Type B pancreatic cell (in vitro differentiated cells): ENCODE measurements at regions not wholly inside any gene's neighbourhood (a gene's known extent, or its start where the extent isn't known, plus 50 kb on each side); places are given as distances from the start of the nearest gene placed in this dataset.

Experiments
- DNase-seq: peaks from one replicate; pipeline ENCODE4 v3.0.0; 2021; ENCODE audit warnings: mixed read lengths; ENCODE audit not compliant: unreplicated experiment; ENCODE audit errors: extremely low spot score
- H3K27ac Mint-ChIP-seq: 2 replicates; pipeline ENCODE4 v1.8.0; 2021; ENCODE audit warnings: mild to moderate bottlenecking, mixed read lengths
- H3K27me3 Mint-ChIP-seq: 2 replicates; pipeline ENCODE4 v1.8.0; 2021; ENCODE audit warnings: mixed read lengths
- H3K36me3 Mint-ChIP-seq: 2 replicates; pipeline ENCODE4 v1.8.0; 2021; ENCODE audit warnings: mixed read lengths
- H3K4me1 Mint-ChIP-seq: one replicate; pipeline ENCODE4 v1.8.0; 2021; ENCODE audit warnings: mixed read lengths; ENCODE audit not compliant: unreplicated experiment
- H3K4me3 Mint-ChIP-seq: 2 replicates; pipeline ENCODE4 v1.8.0; 2021; ENCODE audit warnings: mild to moderate bottlenecking, mixed read lengths
- H3K9me3 Mint-ChIP-seq: 2 replicates; pipeline ENCODE4 v1.8.0; 2021; ENCODE audit warnings: mixed read lengths
- CTCF ChIP-seq: fragments of 200-600 bp; sonication (generic); conservative IDR thresholded peaks from 2 replicates; pipeline ENCODE4 v1.5.0; 2021; ENCODE audit warnings: antibody characterized with exemption, mild to moderate bottlenecking

GRCh38 chr12:127294651-127295210 is 972.2 kb upstream of the TMEM132C start:
- no peaks in the 10 kb centered on the region for H3K9me3 Mint-ChIP-seq

GRCh38 chr12:127295630-127296029 is 971.3 kb upstream of the TMEM132C start:
- Mint-ChIP-seq H3K4me3 (no peak overlapping the region), H3K36me3 (no peaks in the 10 kb centered on the region), H3K4me1 (peaks cover 6% of the 10 kb centered on the region), H3K9me3 (no peaks in the 10 kb centered on the region), H3K27ac (no peak overlapping the region), H3K27me3 (peaks cover 10% of the 10 kb centered on the region)
- no peak for DNase-seq
- no peak for TF ChIP-seq CTCF

More at GRCh38 chr12:127294651-127295210, 972.2 kb upstream of the TMEM132C start:
- H3K4me1 Mint-ChIP-seq = peaks cover 6% of the 10 kb centered on the region
- H3K27me3 Mint-ChIP-seq = peaks cover 10% of the 10 kb centered on the region
- DNase-seq = no peak
- TF ChIP-seq CTCF = no peak
- H3K36me3 Mint-ChIP-seq = no peaks in the 10 kb centered on the region
- no peak overlapping the region for H3K4me3 Mint-ChIP-seq
- no peak overlapping the region for H3K27ac Mint-ChIP-seq

DNA sequence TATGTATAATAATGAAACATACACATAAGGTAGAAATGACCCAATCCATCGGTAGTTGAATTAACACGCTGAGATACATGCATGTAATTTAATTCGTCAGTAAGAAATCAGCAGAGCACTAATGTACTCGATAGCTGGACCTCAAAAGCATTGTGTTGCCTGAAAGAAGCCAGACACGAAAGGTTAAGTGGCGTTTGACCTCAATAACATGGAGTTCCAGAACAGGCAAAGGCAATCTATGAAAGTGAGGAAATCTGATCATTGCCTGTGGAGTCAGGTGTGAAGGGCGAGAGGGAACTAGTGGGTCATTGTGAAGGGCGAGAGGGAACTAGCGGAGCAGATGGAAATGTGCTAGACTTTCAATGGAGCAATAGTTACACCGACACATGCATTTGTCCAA is 970.4 kb upstream of the TMEM132C start:
- DNase-seq = no peak
- H3K4me1 Mint-ChIP-seq = peaks cover 6% of the 10 kb centered on the region
- no peak for TF ChIP-seq CTCF
- no peak overlapping the region for H3K4me3 Mint-ChIP-seq
- no peaks in the 10 kb centered on the region for H3K9me3 Mint-ChIP-seq
- no peaks in the 10 kb centered on the region for H3K36me3 Mint-ChIP-seq
- peaks cover 10% of the 10 kb centered on the region for H3K27me3 Mint-ChIP-seq
- no peak overlapping the region for H3K27ac Mint-ChIP-seq

GRCh38 chr12:127297327-127297726 is 969.6 kb upstream of the TMEM132C start:
- H3K9me3 Mint-ChIP-seq = no peaks in the 10 kb centered on the region

DNA sequence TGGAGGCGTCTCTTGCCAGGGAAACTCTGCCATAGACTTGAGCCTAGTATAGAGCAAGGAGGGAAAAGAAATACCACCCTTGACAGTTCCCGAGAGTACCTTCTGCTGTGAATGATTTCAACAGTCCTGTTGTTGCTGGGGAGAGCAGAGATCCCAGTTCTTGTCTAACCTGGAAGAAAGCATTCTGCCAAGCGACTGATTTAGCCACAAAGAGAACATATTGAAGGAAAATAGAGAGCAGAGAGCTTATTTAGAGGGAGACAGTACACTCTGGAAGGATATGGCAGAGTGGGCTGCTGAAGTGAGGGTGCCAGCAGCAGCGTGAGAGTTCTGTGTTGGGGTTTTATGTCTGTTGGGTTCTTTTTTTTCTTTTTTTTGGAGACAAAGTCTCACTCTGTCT is 966.9 kb upstream of the TMEM132C start:
- Mint-ChIP-seq H3K36me3 (no peaks in the 10 kb centered on the region), H3K27ac (no peak overlapping the region), H3K27me3 (peaks cover 12% of the 10 kb centered on the region), H3K4me3 (no peak overlapping the region), H3K9me3 (no peaks in the 10 kb centered on the region), H3K4me1 (peaks cover 6% of the 10 kb centered on the region)
- no peak for TF ChIP-seq CTCF
- DNase-seq = no peak

More at GRCh38 chr12:127297327-127297726, 969.6 kb upstream of the TMEM132C start:
- no peak for DNase-seq
- no peak for TF ChIP-seq CTCF
- Mint-ChIP-seq H3K27me3 (peaks cover 10% of the 10 kb centered on the region), H3K4me1 (peaks cover 6% of the 10 kb centered on the region), H3K4me3 (no peak overlapping the region), H3K27ac (no peak overlapping the region), H3K36me3 (no peaks in the 10 kb centered on the region)

GRCh38 chr12:127300753-127301152 is 966.2 kb upstream of the TMEM132C start:
- TF ChIP-seq CTCF = no peak
- no peaks in the 10 kb centered on the region for H3K36me3 Mint-ChIP-seq
- H3K27me3 Mint-ChIP-seq = peaks cover 6% of the 10 kb centered on the region
- H3K4me3 Mint-ChIP-seq = no peak overlapping the region
- no peak for DNase-seq
- peaks cover 3% of the 10 kb centered on the region for H3K4me1 Mint-ChIP-seq
- no peaks in the 10 kb centered on the region for H3K9me3 Mint-ChIP-seq
- no peak overlapping the region for H3K27ac Mint-ChIP-seq
